K562 (cell line): ENCODE measurements at regions not wholly inside any gene's neighbourhood (a gene's known extent, or its start where the extent isn't known, plus 50 kb on each side); places are given as distances from the start of the nearest gene placed in this dataset.

Experiments used
- ATAC-seq: fragments of 200-7000 bp; cut with Tn5 transposase; 3 replicates; pipeline ENCODE4 v1.9.1; 2020; ENCODE audit warnings: moderate library complexity
- BruUV-seq: library from RNA; stranded (reverse); fragments of 400-500 nt; replicated peaks from 2 replicates; lab custom pipeline; 2021; lab: Mats Ljungman, UMichigan
- CTCF ChIA-PET: fragments of 300-600 bp; formaldehyde crosslinking; extraction: SDS; loops from one replicate; lab custom pipeline; 2021; ENCODE audit warnings: low intra/inter-chr PET ratio; lab: Yijun Ruan, JAX
- POLR2A ChIA-PET: fragments of 300-600, 350-650 bp; sonication (Branson Sonifier 250); formaldehyde crosslinking; extraction: SDS; loops from one replicate; lab custom pipeline; 2021; ENCODE audit warnings: antibody characterized with exemption, inconsistent platforms; lab: Yijun Ruan, JAX
- DNase-seq, 4 experiments: peaks; one replicate each; pipeline versions ENCODE4 v3.0.0 to v3.0.0-alpha.2; 2011 to 2018; ENCODE audit warnings: low spot score in 3 of 4, mixed read lengths in 3 of 4; ENCODE audit errors: extremely low read depth in 1 of 4
- FAIRE-seq: peaks from 2 replicates; lab custom pipeline; 2011; peaks lifted over from hg19 to GRCh38; lab: Jason Lieb, UNC
- H2AFZ ChIP-seq: 2 replicates; pipeline ENCODE4 v1.6.0; 2011; ENCODE audit warnings: low read depth, low read length, control low read depth, inconsistent platforms
- H3K27ac ChIP-seq: fragments of 200-600 bp; 3 replicates; pipeline ENCODE4 v1.8.0; 2011; ENCODE audit warnings: low read depth, mild to moderate bottlenecking, control low read depth, inconsistent platforms, low read length, moderate library complexity, mixed read lengths; ENCODE audit errors: extremely low read depth
- H3K27me3 ChIP-seq, 2 experiments: fragments of 300-600 bp in 1 of 2; 2 replicates in 1 of 2; 3 replicates in 1 of 2; pipeline versions ENCODE4 v1.6.0 to v1.8.0; 2011; ENCODE audit warnings: inconsistent platforms in 2 of 2, low read length in 2 of 2, mild to moderate bottlenecking in 1 of 2, mixed read lengths in 1 of 2, moderate library complexity in 1 of 2; ENCODE audit not compliant: control insufficient read depth in 2 of 2, insufficient read depth in 2 of 2
- H3K36me3 ChIP-seq: fragments of 300-600 bp; 3 replicates; pipeline ENCODE4 v1.8.0; 2011; ENCODE audit warnings: mild to moderate bottlenecking, low read length, inconsistent platforms; ENCODE audit not compliant: control insufficient read depth, insufficient read depth
- H3K4me1 ChIP-seq, 2 experiments: fragments of 200-600 bp in 1 of 2; replicated peaks in 1 of 2; 2 replicates in 1 of 2; 3 replicates in 1 of 2; pipeline versions ENCODE4 v1.5.1 to v1.8.0; 2011; ENCODE audit warnings: inconsistent platforms in 2 of 2, low read length in 2 of 2, mild to moderate bottlenecking in 1 of 2, mixed read lengths in 1 of 2, moderate library complexity in 1 of 2; ENCODE audit not compliant: control insufficient read depth in 2 of 2, insufficient read depth in 2 of 2
- H3K4me2 ChIP-seq: 2 replicates; pipeline ENCODE4 v1.6.1; 2011; ENCODE audit warnings: low read length, control low read depth, inconsistent platforms, mixed read lengths; ENCODE audit not compliant: insufficient read depth
- H3K4me3 ChIP-seq: fragments of 200-600 bp; sonication (generic), shearing (Covaris generic); 2 replicates; pipeline ENCODE4 v1.5.1; 2016; ENCODE audit warnings: control low read depth, inconsistent platforms
- H3K79me2 ChIP-seq: fragments of 200-600 bp; 3 replicates; pipeline ENCODE4 v1.8.0; 2011; ENCODE audit warnings: low read length, inconsistent platforms; ENCODE audit not compliant: control insufficient read depth, insufficient read depth
- H3K9ac ChIP-seq, 2 experiments: 2 replicates each; pipeline versions ENCODE4 v1.6.0 to v1.6.1; 2011; ENCODE audit warnings: low read depth in 2 of 2, low read length in 2 of 2, control low read depth in 1 of 2, inconsistent platforms in 1 of 2, mild to moderate bottlenecking in 1 of 2, mixed read lengths in 1 of 2; ENCODE audit not compliant: insufficient read depth in 1 of 2
- H3K9me1 ChIP-seq: one replicate; pipeline ENCODE4 v1.6.0; 2011; ENCODE audit warnings: inconsistent platforms, mild to moderate bottlenecking, low read length, moderate library complexity; ENCODE audit not compliant: control insufficient read depth, insufficient read depth
- H3K9me3 ChIP-seq: replicated peaks from 2 replicates; pipeline ENCODE4 v1.5.1; 2011; ENCODE audit warnings: low read depth, low read length, inconsistent platforms; ENCODE audit not compliant: control insufficient read depth, insufficient read depth
- H4K20me1 ChIP-seq: replicated peaks from 2 replicates; pipeline ENCODE4 v1.6.1; 2011; ENCODE audit warnings: low read length, inconsistent platforms, mixed read lengths; ENCODE audit not compliant: control insufficient read depth, insufficient read depth
- CEBPG ChIP-seq, 3 experiments: fragments of 200-800 bp in 1 of 3; sonication (Bioruptor generic) in 1 of 3; sonication (generic) in 1 of 3; formaldehyde crosslinking in 1 of 3; IDR thresholded peaks in 2 of 3; conservative IDR thresholded peaks in 1 of 3; 2 replicates each; pipeline versions ENCODE4 v1.6.1 to v1.8.0; 2016 to 2022; ENCODE audit warnings: missing compliant biosample characterization in 2 of 3, missing genetic modification characterization in 2 of 3, mild to moderate bottlenecking in 1 of 3, missing genetic modification reagents in 1 of 3
- HDAC2 ChIP-seq: fragments of 450-650 bp; IDR thresholded peaks from 2 replicates; pipeline ENCODE4 v1.6.1; 2016; ENCODE audit warnings: mild to moderate bottlenecking
- HDAC8 ChIP-seq: fragments of 450-650 bp; IDR thresholded peaks from 2 replicates; pipeline ENCODE4 v1.6.1; 2016; ENCODE audit warnings: mild to moderate bottlenecking, missing genetic modification characterization, moderate library complexity, missing compliant biosample characterization
- SMAD1 ChIP-seq: fragments of 150-350 bp; IDR thresholded peaks from 2 replicates; pipeline ENCODE4 v1.6.1; 2014; ENCODE audit warnings: low read length, low read depth; ENCODE audit not compliant: partially characterized antibody
- TAF9B ChIP-seq: fragments of 450-650 bp; IDR thresholded peaks from 2 replicates; pipeline ENCODE4 v1.6.1; 2018; ENCODE audit warnings: mild to moderate bottlenecking; ENCODE audit not compliant: partially characterized antibody
- TOE1 ChIP-seq, 2 experiments: fragments of 450-650 bp in 1 of 2; sonication (generic) in 1 of 2; formaldehyde crosslinking in 1 of 2; IDR thresholded peaks; 2 replicates each; pipeline versions ENCODE4 v1.7.1 to v1.8.0; 2016 to 2022; ENCODE audit warnings: borderline replicate concordance in 2 of 2, mild to moderate bottlenecking in 2 of 2, antibody characterized with exemption in 1 of 2, inconsistent platforms in 1 of 2, low read depth in 1 of 2, missing genetic modification reagents in 1 of 2, moderate library complexity in 1 of 2
- ZNF184 ChIP-seq: sonication (generic); formaldehyde crosslinking; IDR thresholded peaks from 2 replicates; pipeline ENCODE4 v1.5.0; 2020; ENCODE audit warnings: missing genetic modification reagents
- ZNF408 ChIP-seq: fragments of 250-450 bp; sonication (Bioruptor Pico); IDR thresholded peaks from 2 replicates; pipeline ENCODE4 v1.4.0; 2020; ENCODE audit warnings: low read depth, mild to moderate bottlenecking, moderate library complexity
- ZNF695 ChIP-seq: fragments of 450-650 bp; formaldehyde crosslinking; IDR thresholded peaks from 2 replicates; pipeline ENCODE4 v1.4.0; 2020; ENCODE audit warnings: mild to moderate bottlenecking, moderate library complexity
- WGBS: fragments of 100-300 bp; shearing (Covaris generic); methylation state at CpG from one replicate; pipeline ENCODE4 v1.1.6; 2016; ENCODE audit warnings: low coverage, mixed read lengths; ENCODE audit not compliant: insufficient coverage; ENCODE audit errors: missing lambda C conversion rate; 5-methylcytosine and 5-hydroxymethylcytosine counted together
- in situ Hi-C: fragments of 300-500 bp; cut with MboI; formaldehyde crosslinking; loops from 4 replicates; pipeline ENCODE4 v1.15.0; 2018; ENCODE audit warnings: inconsistent platforms, mixed read lengths
- intact Hi-C: fragments of 100-400 bp; cut with micrococcal nuclease; formaldehyde crosslinking; loops from 2 replicates; pipeline ENCODE4 v1.14.2; 2022
- TF ChIP-seq, protein P1 (sequence below): fragments of 450-650 bp; formaldehyde crosslinking; IDR thresholded peaks from 2 replicates; pipeline ENCODE4 v1.4.0; 2020; ENCODE audit warnings: mild to moderate bottlenecking, moderate library complexity
- TF ChIP-seq, protein P2 (sequence below), 2 experiments: fragments of 450-650 bp in 1 of 2; sonication (generic) in 1 of 2; formaldehyde crosslinking in 1 of 2; IDR thresholded peaks; 2 replicates each; pipeline versions ENCODE4 v1.7.1 to v1.9.0; 2016 to 2022; ENCODE audit warnings: inconsistent platforms in 1 of 2, mild to moderate bottlenecking in 1 of 2, missing genetic modification reagents in 1 of 2

DNA sequence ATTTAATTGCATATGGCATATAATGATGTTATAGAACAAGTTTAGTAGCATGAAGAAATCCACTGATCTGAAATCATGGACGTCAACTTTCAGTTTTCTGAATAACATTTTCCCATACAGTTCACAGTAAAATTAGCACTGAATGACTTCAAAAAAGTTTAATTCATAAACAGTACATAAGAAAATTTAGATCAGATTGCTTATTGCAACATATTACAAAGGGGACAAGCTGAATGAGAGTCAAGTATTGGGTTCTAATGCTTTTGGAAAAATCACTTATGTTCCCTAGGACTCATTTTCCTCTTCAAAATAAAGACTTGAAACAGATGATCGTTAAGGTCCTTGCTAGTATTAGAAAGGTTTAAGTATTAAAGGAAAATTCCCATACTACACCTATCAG is 898.3 kb upstream of the INTU start:
- H3K9ac ChIP-seq, result peak overlapping the region in 1 of 2 experiments; percentile 82; a peak in 2 of 4 replicates
- CTCF ChIA-PET, result no interaction called here
- H3K4me3 ChIP-seq, result peak overlapping the region; percentile 48
- in situ Hi-C loops (no loop called here), intact Hi-C loops (no loop called here)
- H3K79me2 ChIP-seq, result peaks cover 96% of the 10 kb centered on the region
- POLR2A ChIA-PET, result interaction anchor here (1.4 kb wide), 1 partner anchor 181 kb away, joined by 3 read pairs; no protein-coding TSS in a partner anchor
- H3K9me1 ChIP-seq, result no peaks in the 10 kb centered on the region
- TSS peak; percentile 42 for BruUV-seq
- no peak for DNase-seq
- peak overlapping the region; percentile 78; the same call in 2 of the 3 replicates for H3K27ac ChIP-seq
- FAIRE-seq, result no peak
- peaks cover 0 to 24% of the 10 kb centered on the region in 2 experiments; a peak in 4 of 5 replicates for H3K4me1 ChIP-seq
- H3K36me3 ChIP-seq, result peaks cover 29% of the 10 kb centered on the region
- H3K27me3 ChIP-seq, result no peaks in the 10 kb centered on the region
- no peak for ATAC-seq
- no peaks in the 10 kb centered on the region for H4K20me1 ChIP-seq
- H2AFZ ChIP-seq, result no peak overlapping the region
- 0% methylated on average over 2 of the region's 2 CpGs for WGBS
- peaks cover 3% of the 10 kb centered on the region for H3K9me3 ChIP-seq
- H3K4me2 ChIP-seq, result peak overlapping the region; percentile 61
- TF ChIP-seq, protein P1, sequence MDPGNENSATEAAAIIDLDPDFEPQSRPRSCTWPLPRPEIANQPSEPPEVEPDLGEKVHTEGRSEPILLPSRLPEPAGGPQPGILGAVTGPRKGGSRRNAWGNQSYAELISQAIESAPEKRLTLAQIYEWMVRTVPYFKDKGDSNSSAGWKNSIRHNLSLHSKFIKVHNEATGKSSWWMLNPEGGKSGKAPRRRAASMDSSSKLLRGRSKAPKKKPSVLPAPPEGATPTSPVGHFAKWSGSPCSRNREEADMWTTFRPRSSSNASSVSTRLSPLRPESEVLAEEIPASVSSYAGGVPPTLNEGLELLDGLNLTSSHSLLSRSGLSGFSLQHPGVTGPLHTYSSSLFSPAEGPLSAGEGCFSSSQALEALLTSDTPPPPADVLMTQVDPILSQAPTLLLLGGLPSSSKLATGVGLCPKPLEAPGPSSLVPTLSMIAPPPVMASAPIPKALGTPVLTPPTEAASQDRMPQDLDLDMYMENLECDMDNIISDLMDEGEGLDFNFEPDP (CRISPR knock-in tag), result no peak
- no peak for TF ChIP-seq TAF9B
- no peak for TF ChIP-seq SMAD1
- TF ChIP-seq TOE1 (IDR thresholded peaks at IDR 0.05; ENCODE audit: borderline replicate concordance), result no peak
- no peak for TF ChIP-seq TOE1 (CRISPR knock-in tag; IDR thresholded peaks at IDR 0.05; ENCODE audit: borderline replicate concordance, low read depth)
- TF ChIP-seq CEBPG (CRISPR knock-in tag; IDR thresholded peaks at IDR 0.05), result no peak
- peak in 1 of 2 experiments; percentile 76; a peak in 2 of 4 replicates for TF ChIP-seq CEBPG (tag; conservative IDR thresholded peaks at IDR 0.05 in 1 of 2, IDR thresholded peaks at IDR 0.05 in 1 of 2)
- no peak for TF ChIP-seq HDAC2
- TF ChIP-seq HDAC8, result no peak
- no peak for TF ChIP-seq ZNF408
- TF ChIP-seq ZNF184 (CRISPR knock-in tag), result no peak
- TF ChIP-seq, protein P2, sequence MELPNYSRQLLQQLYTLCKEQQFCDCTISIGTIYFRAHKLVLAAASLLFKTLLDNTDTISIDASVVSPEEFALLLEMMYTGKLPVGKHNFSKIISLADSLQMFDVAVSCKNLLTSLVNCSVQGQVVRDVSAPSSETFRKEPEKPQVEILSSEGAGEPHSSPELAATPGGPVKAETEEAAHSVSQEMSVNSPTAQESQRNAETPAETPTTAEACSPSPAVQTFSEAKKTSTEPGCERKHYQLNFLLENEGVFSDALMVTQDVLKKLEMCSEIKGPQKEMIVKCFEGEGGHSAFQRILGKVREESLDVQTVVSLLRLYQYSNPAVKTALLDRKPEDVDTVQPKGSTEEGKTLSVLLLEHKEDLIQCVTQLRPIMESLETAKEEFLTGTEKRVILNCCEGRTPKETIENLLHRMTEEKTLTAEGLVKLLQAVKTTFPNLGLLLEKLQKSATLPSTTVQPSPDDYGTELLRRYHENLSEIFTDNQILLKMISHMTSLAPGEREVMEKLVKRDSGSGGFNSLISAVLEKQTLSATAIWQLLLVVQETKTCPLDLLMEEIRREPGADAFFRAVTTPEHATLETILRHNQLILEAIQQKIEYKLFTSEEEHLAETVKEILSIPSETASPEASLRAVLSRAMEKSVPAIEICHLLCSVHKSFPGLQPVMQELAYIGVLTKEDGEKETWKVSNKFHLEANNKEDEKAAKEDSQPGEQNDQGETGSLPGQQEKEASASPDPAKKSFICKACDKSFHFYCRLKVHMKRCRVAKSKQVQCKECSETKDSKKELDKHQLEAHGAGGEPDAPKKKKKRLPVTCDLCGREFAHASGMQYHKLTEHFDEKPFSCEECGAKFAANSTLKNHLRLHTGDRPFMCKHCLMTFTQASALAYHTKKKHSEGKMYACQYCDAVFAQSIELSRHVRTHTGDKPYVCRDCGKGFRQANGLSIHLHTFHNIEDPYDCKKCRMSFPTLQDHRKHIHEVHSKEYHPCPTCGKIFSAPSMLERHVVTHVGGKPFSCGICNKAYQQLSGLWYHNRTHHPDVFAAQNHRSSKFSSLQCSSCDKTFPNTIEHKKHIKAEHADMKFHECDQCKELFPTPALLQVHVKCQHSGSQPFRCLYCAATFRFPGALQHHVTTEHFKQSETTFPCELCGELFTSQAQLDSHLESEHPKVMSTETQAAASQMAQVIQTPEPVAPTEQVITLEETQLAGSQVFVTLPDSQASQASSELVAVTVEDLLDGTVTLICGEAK (IDR thresholded peaks at IDR 0.05), result no peak
- TF ChIP-seq, protein P2 (CRISPR knock-in tag; IDR thresholded peaks at IDR 0.05), result no peak
- no peak for TF ChIP-seq ZNF695 (CRISPR knock-in tag)
